Uterus (tissue), 2 donors: ENCODE measurements at regions not wholly inside any gene's neighbourhood (a gene's known extent, or its start where the extent isn't known, plus 50 kb on each side); places are given as distances from the start of the nearest gene placed in this dataset.

Experiments used
- POLR2A ChIP-seq, 2 donors: fragments of 450-650 bp; IDR thresholded peaks; one replicate each; pipeline ENCODE4 v1.6.1; 2016; ENCODE audit warnings: antibody characterized with exemption in 2 of 2, mild to moderate bottlenecking in 1 of 2, moderate library complexity in 1 of 2
- TF ChIP-seq, protein P1 (sequence below), 4 experiments: fragments of 200-600 bp in 2 of 4; fragments of 450-650 bp in 2 of 4; sonication (generic) in 2 of 4; IDR thresholded peaks; one replicate each; pipeline ENCODE4 v1.5.1; 2016 to 2019; ENCODE audit warnings: antibody characterized with exemption in 4 of 4, mild to moderate bottlenecking in 2 of 4, moderate library complexity in 1 of 4

DNA sequence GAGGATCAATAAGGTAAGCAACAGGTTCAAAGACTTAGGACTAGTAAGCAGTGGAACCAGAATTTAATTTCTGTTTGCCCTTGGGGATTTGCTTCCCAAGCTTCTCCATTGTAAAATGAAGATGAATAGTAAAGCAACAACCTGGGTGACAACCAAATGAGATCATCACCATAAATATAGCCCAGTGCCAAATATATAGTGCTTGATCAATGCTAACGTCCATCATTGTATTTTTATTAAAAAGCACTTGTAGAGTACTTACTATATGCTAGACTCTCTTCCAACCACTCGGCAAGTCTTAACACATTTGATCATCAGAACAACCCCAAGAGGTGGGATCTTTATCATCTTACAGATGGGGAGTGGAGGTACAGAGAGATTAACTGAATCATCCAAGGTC lies 51.5 kb upstream of the NMNAT3 start:
- TF ChIP-seq, protein P1, sequence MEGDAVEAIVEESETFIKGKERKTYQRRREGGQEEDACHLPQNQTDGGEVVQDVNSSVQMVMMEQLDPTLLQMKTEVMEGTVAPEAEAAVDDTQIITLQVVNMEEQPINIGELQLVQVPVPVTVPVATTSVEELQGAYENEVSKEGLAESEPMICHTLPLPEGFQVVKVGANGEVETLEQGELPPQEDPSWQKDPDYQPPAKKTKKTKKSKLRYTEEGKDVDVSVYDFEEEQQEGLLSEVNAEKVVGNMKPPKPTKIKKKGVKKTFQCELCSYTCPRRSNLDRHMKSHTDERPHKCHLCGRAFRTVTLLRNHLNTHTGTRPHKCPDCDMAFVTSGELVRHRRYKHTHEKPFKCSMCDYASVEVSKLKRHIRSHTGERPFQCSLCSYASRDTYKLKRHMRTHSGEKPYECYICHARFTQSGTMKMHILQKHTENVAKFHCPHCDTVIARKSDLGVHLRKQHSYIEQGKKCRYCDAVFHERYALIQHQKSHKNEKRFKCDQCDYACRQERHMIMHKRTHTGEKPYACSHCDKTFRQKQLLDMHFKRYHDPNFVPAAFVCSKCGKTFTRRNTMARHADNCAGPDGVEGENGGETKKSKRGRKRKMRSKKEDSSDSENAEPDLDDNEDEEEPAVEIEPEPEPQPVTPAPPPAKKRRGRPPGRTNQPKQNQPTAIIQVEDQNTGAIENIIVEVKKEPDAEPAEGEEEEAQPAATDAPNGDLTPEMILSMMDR (IDR thresholded peaks at IDR 0.05) = no peak
- TF ChIP-seq POLR2A (IDR thresholded peaks at IDR 0.05) = no peak
